Keratinocyte (primary cell): ENCODE measurements at regions not wholly inside any gene's neighbourhood (a gene's known extent, or its start where the extent isn't known, plus 50 kb on each side); places are given as distances from the start of the nearest gene placed in this dataset.

Source experiments
- DNase-seq: peaks from one replicate; pipeline ENCODE4 v3.0.0-alpha.2; 2011; ENCODE audit warnings: low read depth, missing footprints, low spot score
- FAIRE-seq: peaks from 2 replicates; lab custom pipeline; 2011; peaks lifted over from hg19 to GRCh38; lab: Jason Lieb, UNC
- H2AFZ ChIP-seq: 2 replicates; pipeline ENCODE4 v1.6.0; 2012; ENCODE audit warnings: low read length, control low read depth, inconsistent platforms; ENCODE audit not compliant: control insufficient read depth
- H3K27ac ChIP-seq: 2 replicates; pipeline ENCODE4 v1.5.1; 2011; ENCODE audit warnings: low read length; ENCODE audit not compliant: control insufficient read depth, insufficient read depth
- H3K27me3 ChIP-seq: 3 replicates; pipeline ENCODE4 v1.6.0; 2011; ENCODE audit warnings: low read length; ENCODE audit not compliant: control insufficient read depth, insufficient read depth; ENCODE audit errors: extremely low read depth
- H3K36me3 ChIP-seq, 2 experiments: 2 replicates in 1 of 2; 3 replicates in 1 of 2; pipeline ENCODE4 v1.5.1; 2011; ENCODE audit warnings: low read length in 2 of 2, mild to moderate bottlenecking in 1 of 2; ENCODE audit not compliant: control insufficient read depth in 2 of 2, insufficient read depth in 2 of 2; ENCODE audit errors: extremely low read depth in 1 of 2
- H3K4me1 ChIP-seq: 3 replicates; pipeline ENCODE4 v1.5.1; 2011; ENCODE audit warnings: low read length; ENCODE audit not compliant: control insufficient read depth, insufficient read depth; ENCODE audit errors: extremely low read depth
- H3K4me2 ChIP-seq: 3 replicates; pipeline ENCODE4 v1.6.0; 2011; ENCODE audit warnings: low read depth, low read length; ENCODE audit not compliant: control insufficient read depth, insufficient read depth; ENCODE audit errors: extremely low read depth
- H3K4me3 ChIP-seq, 3 experiments: fragments of 200-600 bp in 1 of 3; sonication (generic) in 1 of 3; 2 replicates in 2 of 3; 3 replicates in 1 of 3; pipeline ENCODE4 v1.5.1; 2011 to 2016; ENCODE audit warnings: low read length in 3 of 3, mild to moderate bottlenecking in 3 of 3, control low read depth in 2 of 3, inconsistent platforms in 1 of 3, low read depth in 1 of 3, mixed read lengths in 1 of 3, mixed run types in 1 of 3, moderate library complexity in 1 of 3; ENCODE audit not compliant: control insufficient read depth in 2 of 3, insufficient read depth in 2 of 3; ENCODE audit errors: extremely low read depth in 1 of 3
- H3K79me2 ChIP-seq: 2 replicates; pipeline ENCODE4 v1.6.0; 2012; ENCODE audit warnings: low read length; ENCODE audit not compliant: control insufficient read depth, insufficient read depth
- H3K9ac ChIP-seq: 3 replicates; pipeline ENCODE4 v1.6.0; 2011; ENCODE audit warnings: low read length; ENCODE audit not compliant: control insufficient read depth, insufficient read depth; ENCODE audit errors: extremely low read depth
- H3K9me1 ChIP-seq: 3 replicates; pipeline ENCODE4 v1.6.0; 2011; ENCODE audit warnings: low read length; ENCODE audit not compliant: control insufficient read depth, insufficient read depth; ENCODE audit errors: extremely low read depth
- H3K9me3 ChIP-seq: 2 replicates; pipeline ENCODE4 v1.5.1; 2012; ENCODE audit warnings: low read depth, low read length; ENCODE audit not compliant: control insufficient read depth
- H4K20me1 ChIP-seq: 3 replicates; pipeline ENCODE4 v1.6.0; 2011; ENCODE audit warnings: low read length; ENCODE audit not compliant: control insufficient read depth, insufficient read depth; ENCODE audit errors: extremely low read depth
- CTCF ChIP-seq, 3 experiments: IDR thresholded peaks in 1 of 3; conservative IDR thresholded peaks in 1 of 3; optimal IDR thresholded peaks in 1 of 3; 2 replicates in 2 of 3; 3 replicates in 1 of 3; pipeline versions ENCODE3 to v1.5.1; 2011; ENCODE audit warnings: low read length in 3 of 3, mild to moderate bottlenecking in 3 of 3, moderate library complexity in 2 of 3, control low read depth in 1 of 3, inconsistent platforms in 1 of 3; ENCODE audit not compliant: insufficient read depth in 2 of 3; ENCODE audit errors: extremely low read depth in 1 of 3
- EZH2 ChIP-seq: IDR thresholded peaks from one replicate; pipeline ENCODE4 v1.6.1; 2012; ENCODE audit warnings: inconsistent platforms, mild to moderate bottlenecking, low read length, moderate library complexity
- dilution Hi-C: fragments of 300-500 bp; cut with MboI; formaldehyde crosslinking; loops from one replicate; pipeline ENCODE4 v1.7.0; 2020; ENCODE audit warnings: low sequenced_read_pairs; ENCODE audit not compliant: extremely low pct_ligation_motif_present

- Histone ChIP-seq H4K20me1 (no peaks in the 10 kb centered on the region), H3K27me3 (no peaks in the 10 kb centered on the region), H3K9me3 (no peaks in the 10 kb centered on the region), H3K27ac (no peak overlapping the region), H3K4me1 (peaks cover 10% of the 10 kb centered on the region), H3K79me2 (no peaks in the 10 kb centered on the region), H3K4me2 (no peak overlapping the region), H3K9ac (no peak overlapping the region), H3K36me3 (no peaks in the 10 kb centered on the region), H2AFZ (no peak overlapping the region), H3K4me3 (no peak overlapping the region), H3K9me1 (peaks cover 2% of the 10 kb centered on the region)
- TF ChIP-seq CTCF (optimal IDR thresholded peaks at IDR 0.05 in 1 of 3, IDR thresholded peaks at IDR 0.05 in 1 of 3, conservative IDR thresholded peaks at IDR 0.05 in 1 of 3; ENCODE audit: extremely low read depth in 1 of 3, insufficient read depth in 2 of 3, low read length in 3 of 3) (no peak), EZH2 (no peak)
- no peak for FAIRE-seq
- DNase-seq: no peak
- dilution Hi-C loops: no loop called here
These were observed 91.9 kb upstream of the THBS1 start for GRCh38 chr15:39488961-39489360.

GRCh38 chr15:39491115-39491885, 89.6 kb upstream of the THBS1 start:
- dilution Hi-C loops: no loop called here
- Histone ChIP-seq H3K9me3 (no peaks in the 10 kb centered on the region), H3K27ac (no peak overlapping the region), H3K4me3 (no peak overlapping the region), H3K4me1 (peaks cover 14% of the 10 kb centered on the region), H3K9ac (no peak overlapping the region), H4K20me1 (no peaks in the 10 kb centered on the region), H2AFZ (no peak overlapping the region), H3K27me3 (no peaks in the 10 kb centered on the region), H3K9me1 (peaks cover 2% of the 10 kb centered on the region), H3K79me2 (no peaks in the 10 kb centered on the region), H3K36me3 (no peaks in the 10 kb centered on the region), H3K4me2 (no peak overlapping the region)
- FAIRE-seq (no peak), DNase-seq (no peak)
- TF ChIP-seq CTCF (optimal IDR thresholded peaks at IDR 0.05 in 1 of 3, IDR thresholded peaks at IDR 0.05 in 1 of 3, conservative IDR thresholded peaks at IDR 0.05 in 1 of 3; ENCODE audit: extremely low read depth in 1 of 3, insufficient read depth in 2 of 3, low read length in 3 of 3): no peak
- no peak for TF ChIP-seq EZH2
